WERI-Rb-1 (cell line): ENCODE measurements at regions not wholly inside any gene's neighbourhood (a gene's known extent, or its start where the extent isn't known, plus 50 kb on each side); places are given as distances from the start of the nearest gene placed in this dataset.

Experiments used
- DNase-seq: peaks from one replicate; pipeline ENCODE4 v3.0.0-alpha.2; 2020
- H3K27ac ChIP-seq: fragments of 250-450 bp; sonication (Bioruptor Pico); 2 replicates; pipeline ENCODE4 v1.5.1; 2020; ENCODE audit warnings: mild to moderate bottlenecking, moderate library complexity
- H3K27me3 ChIP-seq: fragments of 250-450 bp; sonication (Bioruptor Pico); 2 replicates; pipeline ENCODE4 v1.5.1; 2021; ENCODE audit warnings: mild to moderate bottlenecking, low read depth, moderate library complexity; ENCODE audit not compliant: insufficient read depth, severe bottlenecking
- H3K36me3 ChIP-seq: fragments of 250-450 bp; sonication (Bioruptor Pico); 2 replicates; pipeline ENCODE4 v1.5.1; 2020; ENCODE audit warnings: mild to moderate bottlenecking, moderate library complexity
- H3K4me3 ChIP-seq: 2 replicates; pipeline ENCODE4 v1.5.1; 2011; ENCODE audit warnings: low read depth, mild to moderate bottlenecking, control low read depth, low read length
- H3K9me3 ChIP-seq: fragments of 250-450 bp; sonication (Bioruptor Pico); 2 replicates; pipeline ENCODE4 v1.5.1; 2021; ENCODE audit warnings: mild to moderate bottlenecking, moderate library complexity; ENCODE audit not compliant: severe bottlenecking
- CTCF ChIP-seq: IDR thresholded peaks from 2 replicates; pipeline ENCODE4 v1.5.1; 2011; ENCODE audit warnings: low read depth, mild to moderate bottlenecking, control low read depth, inconsistent platforms, low read length

- Histone ChIP-seq H3K36me3 (no peaks in the 10 kb centered on the region), H3K4me3 (no peak overlapping the region), H3K27ac (no peak overlapping the region), H3K9me3 (no peaks in the 10 kb centered on the region), H3K27me3 (peaks cover 38% of the 10 kb centered on the region)
- no peak for TF ChIP-seq CTCF
- DNase-seq, result no peak
Observed at GRCh38 chr18:44503854-44504253, 176.8 kb upstream of the SETBP1 start.

DNA sequence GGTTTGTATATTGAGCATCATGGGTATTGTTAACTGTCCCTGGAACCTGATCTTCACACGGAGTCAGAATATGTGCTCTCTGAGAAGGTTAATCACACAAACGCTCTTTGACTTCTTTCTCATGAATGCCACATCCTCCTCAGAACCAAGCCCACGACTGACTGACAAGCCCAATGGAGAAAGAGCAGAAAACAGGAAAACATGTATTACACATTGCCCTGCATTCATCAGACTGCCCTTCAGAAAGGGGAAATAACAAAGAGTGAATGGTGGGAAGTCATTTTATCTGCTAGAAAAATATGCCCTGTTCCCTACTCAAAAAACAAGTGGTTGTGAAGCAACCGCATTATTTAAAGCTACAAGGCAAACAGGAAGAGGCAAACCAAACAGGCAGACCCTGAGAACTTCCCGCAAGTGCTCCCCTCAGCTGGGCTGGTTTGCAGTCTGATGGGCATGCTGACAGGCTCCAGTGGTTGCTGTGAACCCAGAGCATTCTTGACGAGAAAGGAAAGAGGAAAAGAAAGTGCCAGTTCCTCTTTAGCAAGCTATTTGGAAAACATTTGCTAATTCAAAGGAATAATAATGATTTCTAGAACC, 172.9 kb upstream of the SETBP1 start:
- Histone ChIP-seq H3K9me3 (no peaks in the 10 kb centered on the region), H3K36me3 (no peaks in the 10 kb centered on the region), H3K27me3 (peaks cover 41% of the 10 kb centered on the region), H3K27ac (no peak overlapping the region), H3K4me3 (no peak overlapping the region)
- no peak for TF ChIP-seq CTCF
- no peak for DNase-seq

DNA sequence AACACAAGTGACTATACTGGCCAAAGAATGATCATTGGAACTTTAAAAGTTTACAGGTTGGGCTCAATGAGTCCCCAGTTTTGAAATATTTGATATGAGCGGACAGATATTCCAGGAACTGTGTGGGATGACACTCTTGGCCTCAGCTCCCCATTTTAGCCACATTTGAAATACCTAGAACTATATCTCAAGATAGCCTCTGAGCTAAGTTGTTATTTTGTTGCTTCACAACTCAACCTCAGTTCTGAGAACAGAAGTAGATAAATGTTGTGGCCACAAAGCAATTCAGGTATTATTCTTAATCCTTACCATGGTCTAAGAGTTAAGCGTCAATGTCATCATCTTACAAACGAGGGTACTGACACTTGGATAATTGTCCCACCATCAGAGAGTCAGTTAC, 172.2 kb upstream of the SETBP1 start:
- Histone ChIP-seq H3K9me3 (no peaks in the 10 kb centered on the region), H3K27ac (no peak overlapping the region), H3K27me3 (peaks cover 41% of the 10 kb centered on the region), H3K36me3 (no peaks in the 10 kb centered on the region), H3K4me3 (no peak overlapping the region)
- no peak for DNase-seq
- TF ChIP-seq CTCF, result no peak

DNA sequence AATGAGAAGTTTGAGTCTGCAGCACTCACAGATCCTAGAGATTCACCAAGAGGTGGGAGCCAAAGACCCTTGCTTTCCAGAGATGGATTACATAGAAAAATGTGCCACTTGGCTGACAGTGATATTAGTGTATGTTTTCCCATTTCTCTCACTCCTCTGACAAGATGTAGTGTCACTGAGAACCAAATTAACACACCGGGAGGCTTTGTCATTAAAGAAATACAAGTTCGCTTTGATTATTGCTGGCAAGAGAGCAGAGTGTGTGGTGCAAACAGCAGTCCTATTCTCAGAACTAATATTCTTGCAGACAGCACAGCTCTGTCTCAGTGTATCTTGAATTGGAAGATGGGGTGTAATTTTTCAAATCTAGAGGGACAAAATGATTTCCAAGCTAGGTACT, 171.6 kb upstream of the SETBP1 start:
- no peaks in the 10 kb centered on the region for H3K36me3 ChIP-seq
- no peak for TF ChIP-seq CTCF
- H3K4me3 ChIP-seq, result no peak overlapping the region
- no peak for DNase-seq
- H3K27ac ChIP-seq, result no peak overlapping the region
- H3K27me3 ChIP-seq, result peaks cover 41% of the 10 kb centered on the region
- H3K9me3 ChIP-seq, result no peaks in the 10 kb centered on the region

DNA sequence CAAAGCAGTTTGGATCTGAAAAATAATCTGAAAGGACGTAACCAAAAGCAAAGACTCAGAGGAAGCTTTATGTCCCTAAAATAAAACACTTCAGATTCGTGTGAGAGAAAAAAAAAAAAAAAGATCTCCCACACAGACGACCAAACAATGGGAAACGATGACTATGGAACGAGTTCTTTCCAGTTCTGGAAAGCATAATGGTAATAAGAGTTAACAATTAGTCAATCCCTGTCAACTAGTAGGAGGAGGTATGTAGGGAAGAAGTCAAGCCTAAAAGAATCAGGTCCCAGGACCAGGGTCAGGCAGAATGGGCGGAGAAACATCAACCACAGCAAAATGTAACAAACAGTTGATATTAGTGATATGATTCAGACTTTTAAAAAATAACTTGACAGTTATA, 170.3 kb upstream of the SETBP1 start:
- H3K4me3 ChIP-seq, result no peak overlapping the region
- no peaks in the 10 kb centered on the region for H3K9me3 ChIP-seq
- TF ChIP-seq CTCF, result no peak
- no peak overlapping the region for H3K27ac ChIP-seq
- peaks cover 41% of the 10 kb centered on the region for H3K27me3 ChIP-seq
- no peak for DNase-seq
- no peaks in the 10 kb centered on the region for H3K36me3 ChIP-seq

GRCh38 chr18:44513233-44513632, 167.5 kb upstream of the SETBP1 start:
- DNase-seq, result no peak

More at GRCh38 chr18:44513233-44513632, 167.5 kb upstream of the SETBP1 start:
- Histone ChIP-seq H3K4me3 (no peak overlapping the region), H3K27me3 (peaks cover 40% of the 10 kb centered on the region), H3K9me3 (no peaks in the 10 kb centered on the region), H3K27ac (no peak overlapping the region), H3K36me3 (no peaks in the 10 kb centered on the region)
- TF ChIP-seq CTCF, result no peak
